GM12878 (cell line): ENCODE measurements at regions not wholly inside any gene's neighbourhood (a gene's known extent, or its start where the extent isn't known, plus 50 kb on each side); places are given as distances from the start of the nearest gene placed in this dataset.

Experiments used
- ATAC-seq: fragments of 200-7000 bp; cut with Tn5 transposase; 3 replicates; pipeline ENCODE4 v1.9.1; 2020; ENCODE audit warnings: mild to moderate bottlenecking, moderate library complexity
- BruUV-seq: library from RNA; stranded (reverse); fragments of 400-500 nt; replicated peaks from 2 replicates; lab custom pipeline; 2021; lab: Mats Ljungman, UMichigan
- CTCF ChIA-PET: fragments of 300-600 bp; sonication (Branson Sonifier 250); formaldehyde crosslinking; extraction: SDS; loops from one replicate; lab custom pipeline; 2021; ENCODE audit warnings: inconsistent platforms; lab: Yijun Ruan, JAX
- POLR2A ChIA-PET: fragments of 350-600 bp; formaldehyde crosslinking; extraction: SDS; loops from one replicate; lab custom pipeline; 2021; ENCODE audit warnings: inconsistent platforms; lab: Charles Lee
- RAD21 ChIA-PET: fragments of 300-600 bp; sonication (Branson Sonifier 250); formaldehyde crosslinking; loops from one replicate; lab custom pipeline; 2023; ENCODE audit warnings: antibody characterized with exemption; ENCODE audit not compliant: unreplicated experiment; lab: Charles Lee
- SMC1A ChIA-PET: fragments of 300-600 bp; sonication (Branson Sonifier 250); formaldehyde crosslinking; loops from one replicate; lab custom pipeline; 2023; ENCODE audit not compliant: unreplicated experiment, uncharacterized antibody; lab: Charles Lee
- DNase-seq: peaks from one replicate; pipeline ENCODE4 v3.0.0-alpha.2; 2011; ENCODE audit warnings: low read depth, low spot score
- FAIRE-seq: peaks from 3 replicates; lab custom pipeline; 2011; peaks lifted over from hg19 to GRCh38; lab: Jason Lieb, UNC
- H2AFZ ChIP-seq: 2 replicates; pipeline ENCODE4 v1.6.0; 2011; ENCODE audit warnings: low read depth, low read length, control low read depth; ENCODE audit not compliant: control insufficient read depth
- H3K27ac ChIP-seq: 2 replicates; pipeline ENCODE4 v1.5.1; 2011; ENCODE audit warnings: control low read depth; ENCODE audit not compliant: control insufficient read depth, insufficient read depth
- H3K27me3 ChIP-seq, 2 experiments: replicated peaks in 1 of 2; 2 replicates each; pipeline versions ENCODE4 v1.6.0 to v1.6.1; 2011; ENCODE audit warnings: low read length in 1 of 2; ENCODE audit not compliant: control insufficient read depth in 2 of 2, insufficient read depth in 2 of 2
- H3K36me3 ChIP-seq, 2 experiments: 2 replicates each; pipeline ENCODE4 v1.5.1; 2011; ENCODE audit warnings: low read length in 1 of 2; ENCODE audit not compliant: control insufficient read depth in 2 of 2, insufficient read depth in 2 of 2
- H3K4me1 ChIP-seq: 2 replicates; pipeline ENCODE4 v1.6.1; 2011; ENCODE audit warnings: mild to moderate bottlenecking, low read length, moderate library complexity, mixed read lengths; ENCODE audit not compliant: control insufficient read depth, insufficient read depth
- H3K4me2 ChIP-seq: 2 replicates; pipeline ENCODE4 v1.6.0; 2011; ENCODE audit warnings: control low read depth; ENCODE audit not compliant: control insufficient read depth, insufficient read depth
- H3K4me3 ChIP-seq: fragments of 200-600 bp; sonication (generic); 2 replicates; pipeline ENCODE4 v1.5.1; 2016
- H3K79me2 ChIP-seq: 2 replicates; pipeline ENCODE4 v1.6.0; 2011; ENCODE audit warnings: low read length; ENCODE audit not compliant: control insufficient read depth, insufficient read depth
- H3K9ac ChIP-seq: 2 replicates; pipeline ENCODE4 v1.8.0; 2011; ENCODE audit warnings: low read length, control low read depth, mixed read lengths; ENCODE audit not compliant: control insufficient read depth, insufficient read depth
- H3K9me3 ChIP-seq: replicated peaks from 3 replicates; pipeline ENCODE4 v1.5.1; 2011; ENCODE audit warnings: mild to moderate bottlenecking, low read length; ENCODE audit not compliant: control insufficient read depth, insufficient read depth
- H4K20me1 ChIP-seq: 2 replicates; pipeline ENCODE4 v1.6.0; 2011; ENCODE audit not compliant: control insufficient read depth, insufficient read depth
- BACH1 ChIP-seq: fragments of 450-650 bp; IDR thresholded peaks from 2 replicates; pipeline ENCODE4 v1.6.1; 2017; ENCODE audit warnings: mild to moderate bottlenecking, borderline replicate concordance
- CBX3 ChIP-seq: fragments of 200-600 bp; sonication (generic); IDR thresholded peaks from 2 replicates; pipeline ENCODE4 v1.6.1; 2016; ENCODE audit warnings: low read depth, borderline replicate concordance
- DPF2 ChIP-seq: fragments of 450-650 bp; IDR thresholded peaks from 2 replicates; pipeline ENCODE4 v1.6.1; 2017; ENCODE audit warnings: mild to moderate bottlenecking
- E2F8 ChIP-seq: fragments of 450-650 bp; IDR thresholded peaks from 2 replicates; pipeline ENCODE4 v1.6.1; 2018; ENCODE audit warnings: mild to moderate bottlenecking, low read depth, moderate library complexity; ENCODE audit not compliant: partially characterized antibody
- FOS ChIP-seq: IDR thresholded peaks from 3 replicates; pipeline ENCODE4 v1.6.1; 2011; ENCODE audit warnings: borderline replicate concordance; ENCODE audit not compliant: insufficient read length; ENCODE audit errors: extremely low read depth
- JUND ChIP-seq: IDR thresholded peaks from 2 replicates; pipeline ENCODE4 v1.6.1; 2012; ENCODE audit warnings: low read depth, mild to moderate bottlenecking, low read length, improper control_type of control experiment, moderate library complexity
- KLF5 ChIP-seq: fragments of 450-650 bp; IDR thresholded peaks from 2 replicates; pipeline ENCODE4 v1.6.1; 2014; ENCODE audit warnings: mild to moderate bottlenecking; ENCODE audit not compliant: partially characterized antibody
- NKRF ChIP-seq: fragments of 450-650 bp; conservative IDR thresholded peaks from 2 replicates; pipeline ENCODE4 v1.6.1; 2017; ENCODE audit warnings: mild to moderate bottlenecking, moderate library complexity
- PAX5 ChIP-seq: IDR thresholded peaks from 2 replicates; pipeline ENCODE4 v1.6.1; 2011; ENCODE audit warnings: low read depth, low read length, borderline replicate concordance
- SMAD1 ChIP-seq: fragments of 450-650 bp; IDR thresholded peaks from 2 replicates; pipeline ENCODE4 v1.6.1; 2018; ENCODE audit warnings: mild to moderate bottlenecking, low read depth; ENCODE audit not compliant: partially characterized antibody
- SMC3 ChIP-seq: IDR thresholded peaks from 2 replicates; pipeline ENCODE4 v1.6.1; 2011; ENCODE audit warnings: low read length, improper control_type of control experiment, borderline replicate concordance
- STAT1 ChIP-seq: fragments of 450-650 bp; conservative IDR thresholded peaks from 2 replicates; pipeline ENCODE4 v1.6.1; 2014; ENCODE audit warnings: antibody characterized with exemption, mild to moderate bottlenecking
- USF2 ChIP-seq: IDR thresholded peaks from 2 replicates; pipeline ENCODE4 v1.6.1; 2011; ENCODE audit warnings: low read depth, low read length, improper control_type of control experiment, borderline replicate concordance
- ZNF687 ChIP-seq: fragments of 450-650 bp; IDR thresholded peaks from 2 replicates; pipeline ENCODE4 v1.6.1; 2017; ENCODE audit warnings: mild to moderate bottlenecking, moderate library complexity
- WGBS: methylation state at CpG from one replicate; pipeline ENCODE4 v1.1.6; 2016; ENCODE audit warnings: low lambda C conversion rate; ENCODE audit not compliant: insufficient replicate concordance, insufficient coverage; ENCODE audit errors: missing lambda C conversion rate; 5-methylcytosine and 5-hydroxymethylcytosine counted together
- in situ Hi-C: fragments of 300-500 bp; cut with MboI; formaldehyde crosslinking; loops from 9 replicates; pipeline ENCODE4 v1.14.3; 2018; ENCODE audit warnings: mixed read lengths
- intact Hi-C: fragments of 100-400 bp; cut with micrococcal nuclease; formaldehyde crosslinking; loops from one replicate; pipeline ENCODE4 v1.14.2; 2022; ENCODE audit not compliant: unreplicated experiment

GRCh38 chr1:94698759-94699502 is 121.2 kb upstream of the SLC44A3 start:
- in situ Hi-C loops: no loop called here
- H3K27me3 ChIP-seq: no peaks in the 10 kb centered on the region
- H3K27ac ChIP-seq: no peak overlapping the region
- ATAC-seq: no peak
- H3K4me1 ChIP-seq: no peaks in the 10 kb centered on the region
- H4K20me1 ChIP-seq: no peaks in the 10 kb centered on the region
- ChIA-PET SMC1A (interaction anchor here (1.0 to 1.7 kb wide), 2 partner anchors 17 to 107 kb away, joined by 3 to 5 read pairs; no protein-coding TSS in a partner anchor), CTCF (interaction anchor here (1.0 to 1.4 kb wide), 3 partner anchors 10 to 182 kb away, joined by 3 to 5 read pairs (median 4); no protein-coding TSS in a partner anchor), POLR2A (no interaction called here), RAD21 (interaction anchor here (1.6 kb wide), 1 partner anchor 106 kb away, joined by 4 read pairs; no protein-coding TSS in a partner anchor)
- no TSS peak for BruUV-seq
- H3K9ac ChIP-seq: no peak overlapping the region
- H3K9me3 ChIP-seq: no peaks in the 10 kb centered on the region
- WGBS: 37% methylated on average over 3 of the region's 3 CpGs
- intact Hi-C loops: no loop called here
- no peaks in the 10 kb centered on the region for H3K79me2 ChIP-seq
- H3K4me2 ChIP-seq: no peak overlapping the region
- no peak for DNase-seq
- H3K4me3 ChIP-seq: no peak overlapping the region
- H3K36me3 ChIP-seq: no peaks in the 10 kb centered on the region
- FAIRE-seq: no peak
- H2AFZ ChIP-seq: no peak overlapping the region
- TF ChIP-seq PAX5: no peak
- TF ChIP-seq USF2: no peak
- TF ChIP-seq FOS: no peak
- no peak for TF ChIP-seq SMC3
- no peak for TF ChIP-seq STAT1
- no peak for TF ChIP-seq SMAD1
- TF ChIP-seq KLF5: no peak
- TF ChIP-seq BACH1: no peak
- TF ChIP-seq NKRF: no peak
- no peak for TF ChIP-seq CBX3
- TF ChIP-seq E2F8: no peak
- TF ChIP-seq DPF2: no peak
- TF ChIP-seq JUND: no peak
- TF ChIP-seq ZNF687: no peak
